Kidney tubule cell (primary cell): ENCODE measurements at regions not wholly inside any gene's neighbourhood (a gene's known extent, or its start where the extent isn't known, plus 50 kb on each side); places are given as distances from the start of the nearest gene placed in this dataset.
A peak's percentile ranks its signal among the peaks of the same experiment; 100 is the strongest.
"Not testable (repeated sequence)": the region's sequence is repeated elsewhere in the genome, so short reads cannot be mapped to it uniquely, and the experiment has no call there.

Experiments
- DNase-seq: peaks from one replicate; pipeline ENCODE4 v3.0.0-alpha.2; 2018; ENCODE audit warnings: low spot score

- DNase-seq, result no peak
Measured at GRCh38 chr3:152196782-152197181, 71.9 kb upstream of the MBNL1 start.

GRCh38 chr3:152197451-152197850 is 71.3 kb upstream of the MBNL1 start:
- no peak for DNase-seq

- DNase-seq, result no peak
Measured at GRCh38 chr3:152197937-152198336, 70.8 kb upstream of the MBNL1 start.

DNA sequence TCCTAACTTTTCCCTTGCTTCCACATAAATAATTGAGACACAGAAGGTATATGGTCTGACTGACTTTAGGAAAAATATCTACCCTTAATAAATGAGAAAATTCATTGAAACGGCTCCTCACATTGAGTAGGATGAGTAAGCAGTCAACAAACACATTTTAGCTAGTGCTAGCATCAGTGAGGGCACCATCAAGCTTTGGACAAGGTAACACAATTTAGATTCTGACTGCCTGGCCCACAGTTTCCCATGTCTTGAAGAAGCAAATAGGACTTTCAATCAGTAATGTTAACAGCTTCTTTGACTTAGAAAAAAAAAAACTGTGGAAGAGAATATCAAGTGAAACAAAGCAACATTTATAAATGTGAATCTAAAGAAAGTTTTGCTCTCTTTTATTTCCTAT is 70.1 kb upstream of the MBNL1 start:
- no peak for DNase-seq

GRCh38 chr3:152199102-152199840 is 69.5 kb upstream of the MBNL1 start:
- DNase-seq, result no peak

GRCh38 chr3:152200476-152201420 is 68.0 kb upstream of the MBNL1 start:
- DNase-seq, result no peak

DNA sequence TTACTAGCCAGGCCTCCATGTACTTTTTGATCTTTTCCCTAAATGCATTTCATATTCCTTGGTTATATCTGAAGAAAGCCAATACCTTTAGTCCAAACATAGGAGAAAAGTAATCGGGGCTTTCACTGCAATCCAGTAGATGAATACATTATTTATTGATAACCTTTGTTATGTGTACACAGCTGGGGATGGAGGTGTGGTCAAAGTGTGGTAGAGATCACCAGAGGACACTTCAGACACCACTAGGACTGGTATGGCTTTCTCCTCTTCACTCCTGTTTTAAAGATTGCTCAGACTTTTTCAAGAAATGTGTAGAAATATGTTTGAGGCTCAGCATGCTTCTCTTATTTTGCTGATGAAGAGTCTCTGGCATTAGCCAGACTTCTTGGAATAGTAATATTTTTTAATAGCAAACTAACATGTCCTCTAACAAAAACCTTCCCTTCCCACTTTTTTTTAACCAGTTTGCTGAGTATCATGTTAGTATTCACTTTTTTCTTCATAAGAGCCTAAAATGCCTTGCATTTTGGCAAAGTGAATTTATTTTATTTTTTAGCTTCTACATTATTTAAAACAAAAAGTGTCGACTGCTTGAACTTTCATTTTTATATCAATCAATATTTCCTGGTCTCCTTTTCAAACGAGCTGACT is 65.6 kb upstream of the MBNL1 start:
- peak; percentile 1 for DNase-seq

- DNase-seq, result peak; percentile 33
Measured at GRCh38 chr3:152203652-152204051, 65.1 kb upstream of the MBNL1 start.

DNA sequence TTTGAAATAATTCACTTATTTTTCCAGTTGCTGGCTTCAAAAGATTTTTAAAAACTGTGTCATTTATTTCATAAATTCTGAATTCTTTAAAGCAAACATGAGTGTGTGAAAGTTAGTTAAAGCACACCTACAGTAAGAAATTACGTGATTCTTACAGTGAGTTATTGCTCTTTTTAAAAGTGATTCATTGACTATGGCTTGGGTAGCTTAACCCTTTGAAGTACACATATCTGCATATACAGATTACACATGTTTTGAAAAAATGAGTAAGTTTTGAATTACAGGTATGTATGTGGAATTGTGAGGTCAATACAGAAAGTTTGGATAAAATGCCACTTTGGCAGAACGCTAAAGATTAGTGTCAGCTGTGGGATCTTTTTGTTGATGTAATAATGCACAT is 64.5 kb upstream of the MBNL1 start:
- peak; percentile 24 for DNase-seq

DNA sequence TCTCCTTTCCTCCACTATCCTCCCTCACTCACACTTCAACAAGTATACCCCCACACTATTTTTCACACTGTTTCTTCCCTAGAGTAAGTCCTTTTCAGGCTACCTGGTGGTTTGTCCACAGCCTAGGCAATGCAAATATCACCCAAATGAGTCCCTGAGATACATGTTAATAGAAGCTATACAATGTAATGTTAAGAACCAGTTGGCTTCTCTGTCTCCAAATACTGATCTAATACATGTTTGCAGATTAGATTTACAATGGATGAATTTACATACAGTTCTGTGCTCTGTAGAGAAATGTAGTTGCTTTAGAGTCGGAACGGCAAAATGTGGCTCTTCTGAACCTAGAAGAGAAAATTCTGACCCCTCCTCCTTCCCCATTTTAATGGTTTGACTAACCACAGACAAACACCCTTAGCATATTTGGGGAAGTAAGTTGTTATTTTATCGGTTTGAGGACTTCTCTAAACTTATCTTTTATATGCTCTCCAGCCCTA is 63.6 kb upstream of the MBNL1 start:
- DNase-seq, result no peak

- DNase-seq, result no peak
Measured at GRCh38 chr3:152206243-152206760, 62.4 kb upstream of the MBNL1 start.

DNA sequence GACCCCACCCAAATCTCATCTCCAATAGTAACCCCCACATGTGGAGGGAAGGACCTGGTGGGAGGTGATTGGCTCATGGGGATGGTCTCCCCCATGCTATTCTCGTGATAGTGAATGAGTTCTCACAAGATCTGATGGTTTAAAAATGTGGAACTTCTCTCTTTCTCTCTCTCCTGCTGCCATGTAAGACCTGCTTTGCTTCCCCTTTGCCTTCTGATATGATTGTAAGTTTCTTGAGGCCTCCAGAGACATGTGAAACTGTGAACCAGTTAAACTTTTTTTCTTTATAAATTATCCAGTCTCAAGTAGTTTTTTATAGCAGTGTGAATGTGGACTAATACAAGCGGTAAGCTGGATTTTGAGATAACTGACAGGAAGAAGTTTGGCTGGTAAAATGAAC is 60.3 kb upstream of the MBNL1 start:
- no peak for DNase-seq

GRCh38 chr3:152209060-152209459 is 59.7 kb upstream of the MBNL1 start:
- DNase-seq, result peak; percentile 22

GRCh38 chr3:152209776-152210175 is 59.0 kb upstream of the MBNL1 start:
- DNase-seq, result no peak

DNA sequence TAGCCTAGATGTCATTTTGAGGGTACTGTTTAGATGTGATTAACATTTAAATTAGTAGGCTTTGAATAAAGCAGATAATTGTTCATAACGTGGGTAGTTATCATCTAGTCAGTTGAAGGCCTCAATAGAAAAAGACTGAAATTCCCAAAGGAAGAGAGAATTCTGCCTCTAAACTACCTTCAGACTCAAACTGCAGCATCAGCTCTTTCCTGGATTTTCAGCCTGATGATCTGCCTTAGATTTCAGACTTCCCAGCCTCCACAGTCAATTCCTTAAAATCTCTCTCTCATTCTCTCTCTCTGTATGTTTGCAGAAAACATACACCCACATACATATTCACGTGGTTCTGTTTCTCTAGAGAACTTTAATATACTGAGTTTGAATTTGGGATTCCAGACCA is 58.0 kb upstream of the MBNL1 start:
- no peak for DNase-seq

GRCh38 chr3:152211655-152212054 is 57.1 kb upstream of the MBNL1 start:
- DNase-seq, result no peak

DNA sequence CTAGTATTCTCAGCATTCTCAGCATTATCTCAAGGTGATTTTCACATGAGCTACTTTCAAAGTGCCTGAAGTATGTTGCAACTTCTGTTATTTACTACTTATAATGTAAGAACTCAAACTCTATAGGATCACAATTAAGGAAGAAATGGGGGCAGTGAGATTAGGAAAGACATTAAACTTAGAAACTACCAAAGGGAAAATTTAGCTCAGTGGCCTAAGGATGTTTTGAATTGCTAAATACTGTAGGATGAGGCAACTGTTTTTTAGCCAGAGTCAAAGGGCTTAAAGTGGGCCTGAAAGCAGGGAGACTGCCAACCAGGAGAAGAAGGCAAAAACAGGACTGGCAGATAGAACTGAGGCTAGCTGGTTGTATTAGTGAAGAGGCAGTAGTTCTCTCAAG is 55.5 kb upstream of the MBNL1 start:
- no peak for DNase-seq

DNA sequence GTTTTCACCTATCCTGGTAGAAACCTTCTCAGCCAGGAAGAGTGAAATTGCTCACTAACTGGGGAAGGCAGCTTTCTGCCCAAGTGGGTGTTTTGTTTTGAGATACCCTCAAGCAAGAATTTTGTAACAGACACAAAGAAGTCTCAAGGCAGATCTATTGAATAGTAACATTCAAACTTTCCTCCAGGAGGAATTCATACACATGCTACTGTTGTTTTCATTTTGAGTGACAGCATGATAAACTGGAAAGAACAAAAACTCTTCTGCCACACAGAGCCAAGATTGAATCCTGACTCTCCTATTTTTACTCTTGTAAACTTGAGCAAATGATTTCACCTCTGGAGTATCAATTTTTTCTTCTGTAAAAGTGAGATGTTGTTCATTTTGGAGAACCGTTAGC is 54.8 kb upstream of the MBNL1 start:
- no peak for DNase-seq

- not testable (repeated sequence) for DNase-seq
Measured at GRCh38 chr3:152216960-152217865, 51.5 kb upstream of the MBNL1 start.

- no peak for DNase-seq
Measured at GRCh38 chr3:152218602-152219001, 50.1 kb upstream of the MBNL1 start.
